ENCODE measurements at regions not wholly inside any gene's neighbourhood (a gene's known extent, or its start where the extent isn't known, plus 50 kb on each side); places are given as distances from the start of the nearest gene placed in this dataset.

- TF ChIP-seq CTCF (IDR thresholded peaks at IDR 0.05; ENCODE audit: extremely low read depth in 1 of 2, insufficient read depth in 1 of 2, low read depth in 1 of 2, low read length in 2 of 2) (no peak), GATA2 (IDR thresholded peaks at IDR 0.05; ENCODE audit: insufficient read depth, insufficient read length, low read depth, low read length) (no peak), POLR2AphosphoS5 (IDR thresholded peaks at IDR 0.05; ENCODE audit: insufficient read depth, low read depth, low read length) (no peak)
Observed at GRCh38 chr11:112439614-112440013, 179.0 kb upstream of the PLET1 start.
